ENCODE measurements at regions not wholly inside any gene's neighbourhood (a gene's known extent, or its start where the extent isn't known, plus 50 kb on each side); places are given as distances from the start of the nearest gene placed in this dataset.

DNA sequence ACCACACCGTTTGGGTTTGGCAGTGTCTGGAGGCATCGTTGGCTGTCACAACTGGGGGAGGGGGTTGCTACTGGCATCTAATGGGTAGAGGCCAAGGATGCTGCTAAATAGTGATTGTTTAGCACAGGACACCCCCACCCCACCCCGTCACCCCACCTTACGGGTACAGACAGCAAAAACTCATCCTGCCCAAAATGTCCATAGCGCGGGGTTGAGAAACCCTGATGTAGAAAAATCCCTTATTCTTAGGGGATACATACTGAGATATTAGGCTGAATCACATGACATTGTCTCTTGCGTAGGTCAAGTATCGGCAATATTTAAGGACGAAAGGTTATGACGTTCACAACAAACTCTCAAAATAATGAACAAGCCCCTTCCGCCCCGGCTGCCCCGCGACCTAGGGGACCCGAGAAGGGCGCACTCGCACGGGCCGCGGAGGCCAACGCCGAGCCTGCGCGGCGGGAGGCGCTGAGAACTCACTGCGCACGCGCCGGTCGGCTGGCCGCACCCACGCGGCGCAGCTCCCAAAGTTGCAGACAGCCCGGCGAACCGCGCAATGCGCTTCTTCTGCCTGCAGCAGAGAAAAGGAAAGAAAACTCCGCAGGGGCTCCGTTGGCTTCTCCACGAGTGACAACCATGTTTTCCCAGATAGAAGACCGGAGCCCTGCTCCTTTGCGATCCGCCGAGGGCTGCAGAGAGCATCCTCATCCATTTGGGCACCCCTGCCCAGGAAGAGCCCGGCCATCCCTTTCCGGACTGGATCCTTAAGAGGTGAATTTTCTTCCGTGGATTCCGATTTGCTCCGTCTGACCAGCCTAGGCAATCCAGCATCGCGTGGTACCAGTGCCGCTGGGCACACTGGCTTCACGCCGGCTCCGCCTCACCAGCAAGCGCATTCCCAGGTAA is 136.8 kb upstream of the CCDC54 start:
- Histone ChIP-seq H3K9me3 (ENCODE audit: control insufficient read depth in 1 of 2, low read length in 2 of 2) (no peaks in the 10 kb centered on the region), H3K4me3 (ENCODE audit: low read depth in 1 of 2, low read length in 2 of 2) (peak overlapping the region; percentile 98 to 99), H3K4me1 (ENCODE audit: control insufficient read depth in 1 of 2, insufficient read depth in 2 of 2, low read length in 2 of 2) (peaks cover 0 to 28% of the 10 kb centered on the region in 2 donors), H3K27me3 (ENCODE audit: low read depth, low read length) (no peaks in the 10 kb centered on the region), H3K27ac (ENCODE audit: low read length) (peak overlapping the region; percentile 25), H3K36me3 (ENCODE audit: control insufficient read depth in 1 of 2, insufficient read depth in 2 of 2, low read length in 2 of 2) (no peaks in the 10 kb centered on the region)

DNA sequence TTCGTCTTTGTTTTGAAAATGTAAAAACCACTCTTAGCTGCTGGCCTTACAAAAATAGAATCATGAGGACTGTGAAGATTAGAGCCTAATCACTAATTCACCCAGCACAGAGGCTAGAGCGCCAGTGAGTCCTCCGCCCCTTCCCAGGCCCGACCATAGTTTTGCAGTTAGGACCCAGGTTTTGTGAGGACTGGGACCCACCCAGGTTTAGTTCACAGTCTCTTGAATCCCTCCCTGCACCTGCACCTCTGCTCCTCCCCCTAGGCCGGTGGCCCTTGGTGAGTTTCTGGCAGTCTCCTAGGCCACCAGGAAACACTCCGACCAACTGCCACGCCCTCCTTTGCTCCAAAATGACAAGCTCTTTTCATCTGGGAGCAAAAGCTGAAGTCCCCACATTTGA is 136.0 kb upstream of the CCDC54 start:
- H3K4me3 ChIP-seq (ENCODE audit: low read depth in 1 of 2, low read length in 2 of 2), result peak overlapping the region; percentile 98 to 99
- peaks cover 0 to 4% of the 10 kb centered on the region in 2 donors for H3K36me3 ChIP-seq (ENCODE audit: control insufficient read depth in 1 of 2, insufficient read depth in 2 of 2, low read length in 2 of 2)
- no peaks in the 10 kb centered on the region for H3K9me3 ChIP-seq (ENCODE audit: control insufficient read depth in 1 of 2, low read length in 2 of 2)
- H3K4me1 ChIP-seq (ENCODE audit: control insufficient read depth in 1 of 2, insufficient read depth in 2 of 2, low read length in 2 of 2), result peaks cover 0 to 26% of the 10 kb centered on the region in 2 donors
- no peaks in the 10 kb centered on the region for H3K27me3 ChIP-seq (ENCODE audit: low read depth, low read length)
- no peak overlapping the region for H3K27ac ChIP-seq (ENCODE audit: low read length)

DNA sequence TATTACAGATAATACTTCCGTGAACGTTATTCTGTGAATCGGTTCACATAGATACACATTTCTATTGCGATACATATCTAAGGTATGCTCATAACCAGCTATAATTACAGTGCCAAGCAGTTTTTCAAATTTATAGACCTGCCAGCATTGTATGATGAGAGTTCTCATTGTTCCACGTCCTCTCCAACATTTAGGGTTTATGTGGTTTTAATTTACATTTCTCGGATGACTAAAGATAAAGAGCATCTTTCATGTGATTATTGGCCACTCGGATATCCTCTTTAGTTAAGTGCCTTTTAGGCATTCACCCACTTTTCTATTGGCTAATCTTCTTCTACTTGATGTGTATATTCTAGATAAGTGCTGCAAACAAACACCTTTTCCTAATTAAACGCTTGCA is 134.7 kb upstream of the CCDC54 start:
- peaks cover 0 to 26% of the 10 kb centered on the region in 2 donors for H3K4me1 ChIP-seq (ENCODE audit: control insufficient read depth in 1 of 2, insufficient read depth in 2 of 2, low read length in 2 of 2)
- no peaks in the 10 kb centered on the region for H3K27me3 ChIP-seq (ENCODE audit: low read depth, low read length)
- peak overlapping the region; percentile 15 to 99 for H3K4me3 ChIP-seq (ENCODE audit: low read depth in 1 of 2, low read length in 2 of 2)
- no peak overlapping the region for H3K27ac ChIP-seq (ENCODE audit: low read length)
- no peaks in the 10 kb centered on the region for H3K9me3 ChIP-seq (ENCODE audit: control insufficient read depth in 1 of 2, low read length in 2 of 2)
- H3K36me3 ChIP-seq (ENCODE audit: control insufficient read depth in 1 of 2, insufficient read depth in 2 of 2, low read length in 2 of 2), result peaks cover 0 to 12% of the 10 kb centered on the region in 2 donors

DNA sequence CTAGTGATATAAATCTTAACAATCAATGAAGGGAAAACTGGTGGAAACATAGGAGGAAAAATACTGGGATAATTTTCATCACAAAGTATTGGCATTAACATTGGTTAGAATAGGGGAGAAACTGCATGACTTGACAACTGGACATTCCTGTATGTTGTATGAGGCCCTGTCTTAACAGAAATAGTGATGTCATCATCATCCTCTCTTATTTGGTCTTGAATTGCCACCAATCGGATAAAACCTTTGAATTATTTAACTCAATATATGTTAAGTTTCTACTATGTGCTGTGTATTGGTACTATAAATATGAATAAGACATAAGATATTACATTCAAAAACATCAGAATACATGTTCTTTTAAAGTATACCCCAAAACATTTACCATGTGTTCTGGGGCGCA is 130.1 kb upstream of the CCDC54 start:
- Histone ChIP-seq H3K36me3 (ENCODE audit: control insufficient read depth in 1 of 2, insufficient read depth in 2 of 2, low read length in 2 of 2) (peaks cover 0 to 40% of the 10 kb centered on the region in 2 donors), H3K9me3 (ENCODE audit: control insufficient read depth in 1 of 2, low read length in 2 of 2) (no peaks in the 10 kb centered on the region), H3K27ac (ENCODE audit: low read length) (no peak overlapping the region), H3K27me3 (ENCODE audit: low read depth, low read length) (no peaks in the 10 kb centered on the region), H3K4me3 (ENCODE audit: low read depth in 1 of 2, low read length in 2 of 2) (no peak overlapping the region), H3K4me1 (ENCODE audit: control insufficient read depth in 1 of 2, insufficient read depth in 2 of 2, low read length in 2 of 2) (peaks cover 0 to 11% of the 10 kb centered on the region in 2 donors)

DNA sequence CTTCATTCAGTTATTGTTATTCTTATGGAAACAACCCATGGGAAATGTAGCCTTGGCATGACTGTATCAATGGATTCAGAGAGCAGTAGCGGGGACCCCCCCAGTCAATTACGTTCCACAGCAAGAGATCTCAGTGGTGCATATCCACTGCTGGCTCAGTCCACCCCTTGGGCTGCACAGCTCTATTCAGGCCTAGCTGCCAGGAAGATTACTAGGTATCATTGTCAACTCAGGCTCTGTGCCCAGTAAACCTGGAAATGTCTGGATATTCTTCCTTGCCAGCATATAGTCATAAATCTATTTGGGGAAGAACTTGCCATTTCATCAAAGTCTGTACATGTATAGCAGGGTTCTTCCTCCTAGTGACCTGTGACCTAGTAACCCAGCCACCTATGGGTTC is 128.1 kb upstream of the CCDC54 start:
- no peak overlapping the region for H3K4me3 ChIP-seq (ENCODE audit: low read depth in 1 of 2, low read length in 2 of 2)
- no peak overlapping the region for H3K27ac ChIP-seq (ENCODE audit: low read length)
- peaks cover 0 to 40% of the 10 kb centered on the region in 2 donors for H3K36me3 ChIP-seq (ENCODE audit: control insufficient read depth in 1 of 2, insufficient read depth in 2 of 2, low read length in 2 of 2)
- H3K27me3 ChIP-seq (ENCODE audit: low read depth, low read length), result no peaks in the 10 kb centered on the region
- H3K4me1 ChIP-seq (ENCODE audit: control insufficient read depth in 1 of 2, insufficient read depth in 2 of 2, low read length in 2 of 2), result peaks cover 0 to 6% of the 10 kb centered on the region in 2 donors
- no peaks in the 10 kb centered on the region for H3K9me3 ChIP-seq (ENCODE audit: control insufficient read depth in 1 of 2, low read length in 2 of 2)

DNA sequence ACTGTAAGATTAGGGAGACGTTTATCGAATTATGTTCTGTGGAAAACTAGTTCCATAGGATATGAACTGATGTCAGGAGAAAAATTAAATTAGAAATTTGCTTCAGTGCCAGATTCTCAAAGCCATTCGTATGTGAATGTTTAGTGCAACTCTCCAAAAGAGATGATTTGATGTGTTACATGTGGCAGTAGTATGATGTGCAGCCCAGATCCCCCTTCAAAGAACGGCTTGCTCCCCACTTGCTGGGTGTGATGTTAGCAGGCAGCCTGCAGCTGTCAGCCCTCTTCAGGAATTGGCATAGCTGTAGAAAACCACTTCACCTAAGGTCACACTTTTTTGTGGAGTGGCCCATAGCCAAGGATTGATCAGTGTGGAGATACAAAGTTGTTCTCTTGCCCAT is 127.0 kb upstream of the CCDC54 start:
- Histone ChIP-seq H3K36me3 (ENCODE audit: control insufficient read depth in 1 of 2, insufficient read depth in 2 of 2, low read length in 2 of 2) (peaks cover 0 to 40% of the 10 kb centered on the region in 2 donors), H3K27me3 (ENCODE audit: low read depth, low read length) (no peaks in the 10 kb centered on the region), H3K27ac (ENCODE audit: low read length) (no peak overlapping the region), H3K4me1 (ENCODE audit: control insufficient read depth in 1 of 2, insufficient read depth in 2 of 2, low read length in 2 of 2) (no peaks in the 10 kb centered on the region), H3K4me3 (ENCODE audit: low read depth in 1 of 2, low read length in 2 of 2) (no peak overlapping the region), H3K9me3 (ENCODE audit: control insufficient read depth in 1 of 2, low read length in 2 of 2) (no peaks in the 10 kb centered on the region)

DNA sequence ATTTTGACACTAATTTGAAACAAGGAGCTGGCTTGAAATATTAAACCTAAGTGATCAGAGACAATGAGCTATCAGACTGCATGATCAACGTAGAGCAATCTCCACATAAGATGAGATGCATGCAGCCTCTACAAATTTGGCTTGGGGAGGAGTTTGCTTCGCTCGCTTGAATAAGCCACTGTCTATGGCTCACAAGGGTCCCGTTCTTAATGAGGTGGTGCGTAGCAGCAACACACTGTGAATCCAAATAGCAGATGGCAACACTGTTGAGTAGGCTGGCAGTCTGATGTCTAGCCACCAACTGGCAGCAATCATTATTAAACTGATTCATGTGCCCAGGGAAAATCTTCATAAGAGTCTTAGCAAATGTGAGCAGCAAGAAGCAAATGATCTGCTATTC is 125.4 kb upstream of the CCDC54 start:
- Histone ChIP-seq H3K4me1 (ENCODE audit: control insufficient read depth in 1 of 2, insufficient read depth in 2 of 2, low read length in 2 of 2) (no peaks in the 10 kb centered on the region), H3K27ac (ENCODE audit: low read length) (no peak overlapping the region), H3K9me3 (ENCODE audit: control insufficient read depth in 1 of 2, low read length in 2 of 2) (no peaks in the 10 kb centered on the region)

DNA sequence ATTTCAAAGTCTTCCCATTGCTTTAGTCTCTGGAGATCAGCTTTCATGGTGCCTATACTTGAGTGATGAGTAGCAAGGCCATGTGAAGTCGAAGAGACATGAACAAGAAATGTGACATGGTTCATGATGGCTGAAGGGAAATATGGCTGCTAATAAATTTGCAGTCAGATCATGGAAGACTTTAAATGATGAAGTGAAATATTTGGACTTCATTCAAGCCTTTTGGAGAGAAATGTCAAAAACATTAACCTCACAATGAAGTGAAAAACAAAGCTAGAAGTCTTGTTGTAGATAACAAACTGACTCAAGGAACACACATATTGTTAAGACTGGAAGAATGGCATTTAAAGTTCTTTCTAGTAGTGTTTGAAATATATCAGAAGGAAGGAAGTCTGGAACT is 120.3 kb upstream of the CCDC54 start:
- H3K4me1 ChIP-seq (ENCODE audit: control insufficient read depth in 1 of 2, insufficient read depth in 2 of 2, low read length in 2 of 2), result no peaks in the 10 kb centered on the region
- H3K9me3 ChIP-seq (ENCODE audit: control insufficient read depth in 1 of 2, low read length in 2 of 2), result no peaks in the 10 kb centered on the region
- no peak overlapping the region for H3K27ac ChIP-seq (ENCODE audit: low read length)
- no peaks in the 10 kb centered on the region for H3K27me3 ChIP-seq (ENCODE audit: low read depth, low read length)
- no peak overlapping the region for H3K4me3 ChIP-seq (ENCODE audit: low read depth in 1 of 2, low read length in 2 of 2)
- no peaks in the 10 kb centered on the region for H3K36me3 ChIP-seq (ENCODE audit: control insufficient read depth in 1 of 2, insufficient read depth in 2 of 2, low read length in 2 of 2)

More for the DNA sequence above, 125.4 kb upstream of the CCDC54 start:
- peaks cover 0 to 31% of the 10 kb centered on the region in 2 donors for H3K36me3 ChIP-seq (ENCODE audit: control insufficient read depth in 1 of 2, insufficient read depth in 2 of 2, low read length in 2 of 2)
- H3K4me3 ChIP-seq (ENCODE audit: low read depth in 1 of 2, low read length in 2 of 2), result no peak overlapping the region
- no peaks in the 10 kb centered on the region for H3K27me3 ChIP-seq (ENCODE audit: low read depth, low read length)

DNA sequence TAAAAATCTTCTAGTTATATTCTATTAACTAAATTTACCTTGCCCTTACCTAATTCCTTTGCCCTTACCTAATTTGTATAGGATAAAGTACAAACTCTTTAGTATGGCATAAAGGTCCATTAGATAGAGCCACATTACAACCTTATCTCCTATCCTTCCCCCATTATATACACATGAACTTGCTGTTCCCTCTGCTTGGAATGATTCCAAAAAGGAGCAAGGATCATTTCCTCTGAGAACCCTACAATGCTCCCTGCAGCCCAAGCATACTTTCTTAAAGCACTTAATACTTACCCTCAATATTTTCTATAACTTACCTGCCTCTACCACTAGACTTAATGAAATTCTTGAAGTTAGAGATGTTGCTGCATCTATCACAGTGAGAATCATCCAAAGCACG is 118.9 kb upstream of the CCDC54 start:
- Histone ChIP-seq H3K27ac (ENCODE audit: low read length) (no peak overlapping the region), H3K27me3 (ENCODE audit: low read depth, low read length) (no peaks in the 10 kb centered on the region), H3K36me3 (ENCODE audit: control insufficient read depth in 1 of 2, insufficient read depth in 2 of 2, low read length in 2 of 2) (no peaks in the 10 kb centered on the region), H3K4me1 (ENCODE audit: control insufficient read depth in 1 of 2, insufficient read depth in 2 of 2, low read length in 2 of 2) (no peaks in the 10 kb centered on the region), H3K9me3 (ENCODE audit: control insufficient read depth in 1 of 2, low read length in 2 of 2) (no peaks in the 10 kb centered on the region), H3K4me3 (ENCODE audit: low read depth in 1 of 2, low read length in 2 of 2) (no peak overlapping the region)

DNA sequence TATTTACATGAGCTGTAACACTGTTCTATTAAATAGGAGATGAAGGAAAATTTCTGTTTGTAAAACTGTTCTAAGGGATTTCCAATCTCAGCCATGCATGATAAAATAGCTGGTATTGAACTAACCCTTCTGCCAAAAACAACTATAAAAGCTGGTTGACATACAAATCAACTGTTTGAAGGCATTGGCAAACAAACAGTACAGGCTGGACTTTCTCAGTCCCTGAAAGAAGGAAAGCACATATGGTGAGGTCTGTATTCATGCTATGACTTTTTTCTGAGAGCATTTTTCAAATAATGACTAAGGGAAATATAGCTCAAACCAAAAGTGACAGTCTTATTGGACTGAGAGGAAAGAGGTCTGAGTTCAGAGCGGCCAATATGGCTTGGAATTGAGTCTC is 117.0 kb upstream of the CCDC54 start:
- Histone ChIP-seq H3K27me3 (ENCODE audit: low read depth, low read length) (no peaks in the 10 kb centered on the region), H3K4me1 (ENCODE audit: control insufficient read depth in 1 of 2, insufficient read depth in 2 of 2, low read length in 2 of 2) (peaks cover 0 to 4% of the 10 kb centered on the region in 2 donors), H3K9me3 (ENCODE audit: control insufficient read depth in 1 of 2, low read length in 2 of 2) (no peaks in the 10 kb centered on the region), H3K4me3 (ENCODE audit: low read depth in 1 of 2, low read length in 2 of 2) (no peak overlapping the region), H3K27ac (ENCODE audit: low read length) (no peak overlapping the region), H3K36me3 (ENCODE audit: control insufficient read depth in 1 of 2, insufficient read depth in 2 of 2, low read length in 2 of 2) (no peaks in the 10 kb centered on the region)

DNA sequence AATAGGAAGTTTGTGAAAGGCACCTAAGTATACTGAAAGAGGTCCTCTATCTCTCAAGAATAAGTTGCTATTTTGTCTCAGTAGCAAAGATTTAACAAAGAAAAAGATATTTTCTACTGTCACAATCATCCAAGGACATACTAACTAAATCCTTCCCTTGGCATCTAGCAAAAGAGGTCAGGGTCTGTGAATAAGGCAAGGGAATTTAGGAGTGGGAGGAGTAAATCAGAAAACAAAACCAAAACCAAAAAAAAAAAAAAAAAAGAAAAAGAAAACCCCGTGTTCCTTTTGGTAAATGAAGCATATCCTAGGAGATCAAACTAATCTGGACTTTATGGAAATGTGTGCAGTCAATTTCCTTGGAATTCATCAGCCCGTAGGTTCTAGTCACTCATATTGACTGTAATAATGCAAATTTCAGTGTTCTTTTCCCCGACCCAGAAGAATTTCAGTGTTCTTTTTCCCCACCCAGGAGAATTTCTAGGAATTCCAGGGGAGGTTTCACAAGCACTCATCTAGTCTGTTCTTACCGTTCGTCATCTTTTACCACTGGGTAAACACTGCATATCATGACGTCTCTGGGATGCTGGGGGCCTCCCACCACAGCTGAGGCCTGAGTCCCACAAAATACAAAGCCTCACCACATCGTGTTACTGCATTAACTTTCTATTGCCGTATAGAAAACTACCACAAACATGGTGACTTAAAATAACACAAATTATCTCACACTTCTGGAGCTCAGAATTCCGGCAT is 113.8 kb upstream of the CCDC54 start:
- Histone ChIP-seq H3K9me3 (ENCODE audit: control insufficient read depth in 1 of 2, low read length in 2 of 2) (no peaks in the 10 kb centered on the region), H3K36me3 (ENCODE audit: control insufficient read depth in 1 of 2, insufficient read depth in 2 of 2, low read length in 2 of 2) (no peaks in the 10 kb centered on the region), H3K27ac (ENCODE audit: low read length) (no peak overlapping the region), H3K4me3 (ENCODE audit: low read depth in 1 of 2, low read length in 2 of 2) (peak overlapping the region; percentile 13 to 38), H3K4me1 (ENCODE audit: control insufficient read depth in 1 of 2, insufficient read depth in 2 of 2, low read length in 2 of 2) (peaks cover 0 to 4% of the 10 kb centered on the region in 2 donors), H3K27me3 (ENCODE audit: low read depth, low read length) (no peaks in the 10 kb centered on the region)
